CD4-positive, alpha-beta T cell treated with Interleukin-15 for 4 hours (primary cell): ENCODE measurements at regions not wholly inside any gene's neighbourhood (a gene's known extent, or its start where the extent isn't known, plus 50 kb on each side); places are given as distances from the start of the nearest gene placed in this dataset.
A peak's percentile ranks its signal among the peaks of the same experiment; 100 is the strongest.

Experiments
- DNase-seq: peaks from one replicate; pipeline ENCODE4 v3.0.0-alpha.2; 2020; ENCODE audit warnings: low spot score

DNA sequence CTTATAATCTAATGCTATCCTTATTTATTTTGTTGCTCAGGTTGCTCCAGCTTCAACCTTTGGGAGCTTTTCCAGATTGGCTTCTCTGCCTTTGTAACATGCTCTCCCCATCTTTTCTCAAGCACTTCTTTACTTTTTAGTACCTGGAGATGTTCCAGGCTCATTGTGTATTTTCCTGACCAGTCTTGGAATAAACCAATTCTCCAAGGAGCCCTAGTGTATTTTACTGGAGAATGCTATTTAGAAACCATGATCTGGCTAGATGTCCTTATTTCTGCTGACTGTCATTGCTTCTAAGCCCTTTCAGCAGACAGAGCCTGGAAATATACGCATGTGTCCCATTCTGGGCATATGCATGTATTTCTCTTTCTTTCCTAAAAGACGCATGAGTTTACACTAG is 95.7 kb downstream of the EMX2 start:
- DNase-seq: no peak

DNA sequence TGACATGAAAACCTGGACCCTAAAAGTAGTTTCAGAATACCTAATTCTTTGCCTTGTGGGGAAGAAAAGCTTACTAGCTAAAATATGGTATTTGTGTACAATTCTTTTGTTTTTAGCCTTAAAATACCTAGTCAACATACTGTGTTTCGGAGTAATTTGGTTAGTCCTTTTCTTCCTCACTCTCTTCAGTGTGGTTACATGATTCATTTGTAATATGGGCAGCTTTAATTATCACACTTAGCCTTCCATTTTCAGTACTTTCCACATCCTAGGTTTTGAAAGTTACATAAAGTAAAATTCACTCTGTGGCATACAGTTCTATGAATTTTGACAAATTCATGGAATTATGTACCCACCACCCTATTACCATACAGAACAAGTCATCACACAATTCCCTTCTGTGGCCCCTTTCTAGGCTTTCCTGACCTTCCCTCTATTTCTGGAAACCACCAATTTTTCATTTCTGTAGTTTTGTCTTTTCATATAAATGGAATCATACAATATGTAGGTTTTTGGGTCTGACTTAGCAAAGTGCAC is 96.2 kb downstream of the EMX2 start:
- no peak for DNase-seq

DNA sequence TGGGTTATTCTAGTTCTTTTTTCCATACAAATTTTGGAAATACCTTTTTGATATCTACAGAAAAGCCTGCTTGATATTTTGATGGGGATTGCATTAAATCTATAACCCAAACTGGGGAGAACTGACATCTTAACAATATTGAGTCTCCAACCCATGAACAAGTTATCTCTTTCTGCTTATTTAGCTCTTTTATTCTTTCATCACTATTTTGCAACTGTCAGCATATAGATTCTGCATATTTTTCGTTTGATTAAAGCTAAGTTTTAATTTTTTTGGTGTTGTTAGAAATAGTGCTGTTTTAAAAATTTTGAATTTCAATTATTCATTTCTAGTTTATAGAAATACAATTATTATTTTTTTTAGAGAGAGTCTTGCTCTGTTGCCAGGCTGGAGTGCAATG is 97.9 kb downstream of the EMX2 start:
- no peak for DNase-seq

DNA sequence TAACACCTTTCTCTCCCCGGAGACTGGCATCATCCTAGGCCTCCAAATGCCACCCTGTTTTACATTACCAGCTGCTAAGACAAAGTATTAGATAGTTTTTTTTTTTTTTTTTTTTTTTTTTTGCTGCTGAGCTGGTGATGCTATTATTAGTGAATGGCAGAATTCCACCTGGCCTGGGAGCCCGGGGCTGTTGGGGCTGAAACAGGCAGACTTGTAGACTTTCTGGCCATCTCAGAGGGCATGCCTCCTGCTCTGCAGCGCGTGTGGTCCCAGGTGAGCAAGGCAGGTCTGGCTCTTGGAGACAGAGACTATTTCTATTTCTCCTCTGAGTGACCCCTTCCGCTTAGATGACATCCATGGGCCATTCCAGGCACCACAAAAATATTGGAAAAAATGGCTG is 104.2 kb downstream of the EMX2 start:
- no peak for DNase-seq

DNA sequence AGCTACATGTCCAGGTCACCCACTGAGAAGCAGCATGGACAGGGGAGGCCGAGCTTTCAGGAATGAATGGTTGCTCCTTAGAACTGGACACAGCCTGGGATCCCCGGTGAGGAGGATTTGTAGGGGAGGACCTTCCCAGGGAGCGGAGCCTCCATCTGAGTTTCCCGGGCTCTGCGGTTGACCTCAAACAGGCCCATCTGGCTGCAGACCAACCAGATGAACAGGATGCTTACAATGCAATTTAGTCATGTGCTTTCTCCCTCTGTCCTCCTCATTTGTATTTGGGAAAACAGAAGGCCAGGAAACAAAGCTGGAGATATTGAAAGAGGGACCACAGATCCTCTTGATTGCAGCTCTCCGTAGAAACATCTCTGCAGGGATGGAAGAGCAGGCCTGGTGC is 104.8 kb downstream of the EMX2 start:
- DNase-seq: no peak

DNA sequence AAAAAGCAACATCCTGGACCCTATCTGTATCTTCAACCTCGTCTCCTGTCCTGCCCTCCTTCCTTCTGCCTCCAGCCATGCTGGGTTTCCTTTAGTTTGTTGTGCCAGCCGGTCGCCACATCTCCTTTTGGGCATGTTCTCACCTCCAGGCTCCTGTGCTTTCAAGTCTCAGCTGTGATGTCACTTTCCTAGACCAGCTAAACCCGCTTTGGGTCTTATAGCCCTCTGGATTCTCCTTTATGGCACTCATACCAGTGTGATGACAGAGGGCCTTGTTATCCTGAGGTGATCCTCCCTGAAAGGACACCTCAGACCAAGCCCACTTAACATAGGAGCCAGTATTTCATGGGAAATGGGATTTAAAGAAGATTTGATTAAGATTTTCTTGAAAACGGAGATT is 108.6 kb downstream of the EMX2 start:
- DNase-seq: no peak

DNA sequence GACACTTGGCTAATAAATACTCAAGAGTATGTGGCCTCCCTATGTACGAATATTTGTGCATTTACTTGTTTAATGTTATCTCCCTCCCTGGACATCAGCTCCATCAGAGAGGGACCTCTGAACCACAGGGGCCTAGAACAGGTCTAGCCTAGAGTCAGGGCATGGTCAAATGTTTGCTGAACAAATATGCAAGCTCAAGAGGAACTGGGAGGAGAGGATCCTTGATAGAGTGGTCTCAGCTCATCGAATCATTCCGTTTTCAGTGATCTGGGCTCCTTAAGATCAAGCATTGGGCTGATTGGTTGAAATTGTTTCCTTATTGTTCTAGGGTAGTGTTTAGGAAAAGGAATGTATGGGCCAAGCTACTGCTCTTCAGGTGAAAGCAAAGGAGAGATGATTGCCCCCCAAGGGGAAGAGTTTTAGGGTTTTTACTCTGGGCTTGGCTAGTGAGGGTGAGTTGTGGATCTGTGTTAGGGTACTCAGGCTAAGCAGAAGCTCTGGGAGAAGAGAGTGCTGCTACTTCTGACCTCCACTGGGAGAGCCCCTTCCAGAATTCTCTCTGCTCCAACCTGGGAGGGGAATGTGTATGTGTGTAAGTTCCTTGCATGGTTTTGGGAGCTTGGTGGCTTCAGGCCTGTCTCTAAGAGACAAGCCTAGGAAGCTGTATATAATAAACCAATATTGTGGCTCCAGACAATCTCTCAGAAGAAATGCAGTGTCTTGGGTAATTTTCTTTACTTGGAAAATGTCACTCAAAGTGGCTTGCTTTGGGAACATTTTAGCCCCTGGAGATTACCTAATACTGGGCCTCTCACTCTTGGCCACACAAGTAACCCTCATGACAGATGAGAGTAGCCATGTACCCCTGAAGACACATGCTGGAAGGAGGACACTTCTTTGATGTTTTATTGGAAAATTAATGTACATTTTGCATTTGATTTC is 110.0 kb downstream of the EMX2 start:
- DNase-seq: no peak

DNA sequence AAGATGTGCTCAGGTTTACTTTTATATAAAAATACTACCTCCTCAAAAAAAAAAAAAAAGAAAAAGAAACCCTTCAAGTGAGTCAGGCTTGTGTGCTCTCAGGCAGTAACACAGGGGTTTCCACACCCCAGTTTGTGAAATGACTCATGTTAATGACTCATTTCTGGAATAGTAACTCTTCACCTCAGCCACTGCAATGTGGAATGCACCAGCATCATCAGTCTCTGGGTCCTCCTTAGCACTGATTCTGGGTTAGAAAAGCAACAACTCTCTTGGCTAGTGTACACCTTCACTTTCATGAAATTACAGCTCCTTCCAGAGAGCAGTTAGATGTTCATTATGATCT is 110.6 kb downstream of the EMX2 start:
- DNase-seq: peak; percentile 5

DNA sequence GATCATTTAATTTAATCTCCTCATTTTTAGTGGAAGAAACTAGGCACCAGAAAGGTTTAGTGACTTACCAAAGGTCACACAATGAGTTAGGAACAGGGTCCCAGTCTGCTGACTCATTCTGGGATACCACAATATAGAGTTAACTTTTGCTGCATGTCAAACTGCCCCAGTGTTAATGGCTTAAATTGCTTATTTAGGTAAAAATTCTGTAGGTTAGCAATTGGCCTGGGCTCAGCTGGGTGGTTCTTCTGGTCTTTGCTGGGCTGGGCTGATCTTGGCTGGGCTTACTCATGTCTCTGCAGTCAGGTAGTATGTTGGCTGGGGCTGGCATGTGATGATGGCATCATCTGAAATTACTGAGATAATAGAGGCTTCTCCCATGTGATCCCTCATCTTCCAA is 111.6 kb downstream of the EMX2 start:
- DNase-seq: no peak

DNA sequence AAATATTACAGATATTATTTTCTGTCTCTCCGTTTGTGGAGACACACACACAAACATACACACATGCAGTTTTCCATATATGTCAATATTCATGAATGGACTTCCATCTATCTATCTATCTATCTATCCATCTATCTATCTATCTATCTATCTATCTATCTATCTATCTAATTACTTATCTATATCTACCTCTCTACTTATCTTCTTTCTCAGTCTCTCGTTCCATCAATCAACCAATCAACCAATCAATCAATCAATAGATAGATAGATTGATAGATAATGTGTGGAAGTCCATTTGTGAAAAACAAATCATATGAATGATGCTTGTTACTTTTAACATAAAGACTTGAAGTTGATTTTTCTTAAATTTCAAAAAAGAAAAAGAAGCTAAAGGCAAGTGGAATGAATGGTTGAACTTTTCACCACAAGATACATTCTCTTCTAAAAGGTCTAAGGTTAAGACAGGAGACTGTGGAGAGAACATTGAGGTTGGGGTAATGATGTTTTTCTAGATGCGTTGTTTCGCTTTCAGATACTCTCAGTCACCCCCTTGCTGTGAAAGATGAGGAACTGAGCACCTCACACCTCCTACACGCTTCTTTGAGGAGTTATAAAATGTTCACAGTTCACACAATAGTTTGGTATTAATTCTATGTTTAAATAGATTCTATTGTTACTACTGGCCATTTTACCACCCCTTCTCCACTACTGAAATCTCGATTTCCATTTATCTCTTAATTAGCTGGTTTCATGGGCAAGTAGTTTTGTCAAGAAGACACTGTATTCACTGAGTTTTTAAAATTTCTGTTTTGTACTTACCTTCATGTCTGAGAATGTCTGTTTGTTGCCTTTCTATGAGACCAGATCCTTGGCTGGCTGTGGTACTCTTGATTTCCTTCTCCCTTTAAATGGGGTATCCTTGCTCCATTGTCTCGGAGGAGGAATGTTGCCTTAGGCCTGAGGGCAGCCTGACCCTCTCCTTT is 114.1 kb downstream of the EMX2 start:
- no peak for DNase-seq

DNA sequence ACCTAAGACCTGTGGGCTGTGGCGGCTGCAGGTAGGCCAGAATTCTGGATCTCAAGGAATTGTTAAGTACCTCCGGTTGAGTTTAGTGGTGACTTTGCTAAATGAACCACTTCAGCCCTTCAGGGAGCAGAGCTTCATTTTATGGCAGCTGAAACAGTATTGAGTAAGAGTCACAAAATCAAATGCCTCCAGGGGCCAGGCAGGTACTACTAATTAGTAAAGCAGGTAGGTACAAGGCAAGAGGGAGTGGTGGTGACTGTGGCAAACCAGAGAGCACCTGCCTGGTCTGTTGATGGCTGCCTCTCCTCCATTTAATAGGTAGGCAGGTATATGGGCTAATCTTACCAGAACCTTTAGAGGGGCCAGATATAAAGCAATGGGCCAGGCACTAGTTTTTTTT is 118.8 kb downstream of the EMX2 start:
- DNase-seq: no peak

DNA sequence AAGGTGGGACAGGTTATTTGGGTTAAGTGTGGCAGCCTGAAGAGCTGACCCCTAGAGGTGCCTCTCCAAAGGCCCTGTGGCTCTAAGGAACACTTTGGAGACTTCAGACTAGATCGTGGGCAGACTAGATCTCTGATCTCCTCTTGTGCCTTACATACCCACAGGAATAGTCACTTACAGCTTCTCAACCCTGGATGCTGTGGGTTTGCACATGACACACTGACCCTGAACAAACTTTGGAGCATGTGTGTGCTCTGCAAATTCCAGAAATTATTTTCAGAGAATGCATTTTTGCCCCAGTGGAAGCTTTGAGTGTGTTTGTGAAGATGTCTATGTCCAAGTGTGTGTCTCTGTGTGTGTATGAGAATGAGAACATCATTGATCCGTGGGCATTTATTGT is 119.6 kb downstream of the EMX2 start:
- no peak for DNase-seq

DNA sequence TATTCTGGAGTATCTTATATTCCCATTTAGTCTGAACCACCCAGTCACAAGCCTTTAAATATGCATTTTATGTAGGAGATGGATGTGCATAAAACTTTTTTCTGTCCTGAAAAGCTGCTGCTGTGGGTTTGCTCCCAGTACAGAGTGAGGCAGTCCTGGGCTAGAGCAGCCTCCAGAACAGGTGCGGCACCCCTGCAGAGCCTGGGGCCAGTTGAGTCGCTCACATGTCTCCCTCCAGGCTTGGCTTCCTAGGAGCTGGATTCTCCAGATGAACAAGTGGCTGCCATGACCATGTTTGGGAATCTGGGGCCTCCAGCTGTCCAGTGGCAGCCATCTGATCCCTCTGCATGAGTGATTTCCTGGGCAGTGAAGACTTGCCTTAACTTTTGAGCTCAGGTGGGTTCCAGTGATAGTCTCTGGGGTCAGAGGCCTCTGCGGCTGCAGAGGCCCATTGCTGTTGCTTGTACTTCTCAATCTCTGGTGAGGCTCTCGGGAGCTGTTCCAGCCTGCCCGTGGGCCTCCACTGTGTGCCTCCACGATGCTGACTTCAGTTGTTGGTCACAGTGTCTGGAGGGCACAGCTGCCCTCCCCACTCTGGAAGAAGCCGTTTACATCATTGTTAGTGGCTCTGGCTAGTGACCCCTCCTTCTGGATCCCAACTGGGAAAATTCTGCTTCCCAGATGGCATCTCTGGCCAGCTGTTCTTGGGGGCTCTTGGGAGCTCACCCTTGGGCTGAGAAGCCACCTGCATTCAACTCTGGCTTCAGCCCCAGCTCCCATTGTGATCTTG is 120.4 kb downstream of the EMX2 start:
- no peak for DNase-seq

DNA sequence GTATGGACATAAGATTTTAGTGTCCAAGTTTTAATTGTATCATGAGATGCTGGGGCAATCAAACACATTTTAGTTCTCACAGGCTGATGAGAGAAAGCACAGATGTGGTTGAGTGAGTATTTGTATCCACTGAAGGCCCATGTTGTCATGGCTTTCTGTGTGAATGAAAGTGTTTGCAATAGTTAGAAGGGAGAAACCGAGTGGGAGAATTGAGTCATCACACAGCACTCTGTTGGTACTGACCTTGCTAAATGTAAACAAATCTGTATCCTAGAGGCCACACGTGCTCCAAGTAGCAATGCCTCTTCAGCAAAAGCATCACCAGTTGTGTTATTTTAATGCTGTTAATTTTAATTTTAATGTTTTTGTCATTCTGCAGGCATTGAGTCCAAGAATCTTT is 121.2 kb downstream of the EMX2 start:
- no peak for DNase-seq

DNA sequence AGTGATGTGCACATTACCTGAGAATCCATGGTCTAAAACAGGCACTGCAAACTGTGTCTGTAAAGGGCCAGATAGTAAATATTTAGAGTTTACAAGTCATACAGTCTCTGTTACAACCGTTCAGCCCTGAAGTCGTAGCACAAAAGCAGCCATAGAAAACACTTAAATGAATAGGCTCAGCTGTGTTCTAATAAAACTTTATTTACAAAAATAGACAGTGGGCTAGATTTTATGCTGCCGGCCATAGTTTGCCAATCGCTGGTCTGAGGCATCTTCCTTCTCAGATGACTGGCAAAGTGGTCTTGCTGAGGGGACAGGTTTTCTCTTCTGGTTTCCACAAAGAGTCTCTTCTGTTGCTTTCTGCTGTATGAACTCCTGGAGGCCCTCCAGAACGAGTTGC is 121.7 kb downstream of the EMX2 start:
- DNase-seq: no peak

DNA sequence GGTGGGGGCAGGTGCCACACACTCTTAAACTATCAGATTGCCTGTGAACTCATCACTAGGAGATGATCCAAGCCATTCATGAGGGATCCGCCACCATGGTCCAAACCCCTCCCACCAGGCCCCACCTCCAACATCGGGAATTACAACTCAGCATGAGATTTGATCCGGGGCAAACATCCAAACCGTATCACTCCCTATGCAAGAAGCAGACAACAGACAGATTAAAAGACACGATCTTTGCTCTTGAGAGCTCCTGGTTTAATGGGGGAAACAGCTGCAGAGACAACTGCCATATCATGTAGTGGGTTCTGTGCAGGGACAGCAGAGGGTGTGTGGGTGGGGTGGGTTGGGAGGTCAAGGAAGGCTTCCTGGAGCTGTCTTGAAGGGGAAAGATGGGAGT is 123.6 kb downstream of the EMX2 start:
- no peak for DNase-seq

DNA sequence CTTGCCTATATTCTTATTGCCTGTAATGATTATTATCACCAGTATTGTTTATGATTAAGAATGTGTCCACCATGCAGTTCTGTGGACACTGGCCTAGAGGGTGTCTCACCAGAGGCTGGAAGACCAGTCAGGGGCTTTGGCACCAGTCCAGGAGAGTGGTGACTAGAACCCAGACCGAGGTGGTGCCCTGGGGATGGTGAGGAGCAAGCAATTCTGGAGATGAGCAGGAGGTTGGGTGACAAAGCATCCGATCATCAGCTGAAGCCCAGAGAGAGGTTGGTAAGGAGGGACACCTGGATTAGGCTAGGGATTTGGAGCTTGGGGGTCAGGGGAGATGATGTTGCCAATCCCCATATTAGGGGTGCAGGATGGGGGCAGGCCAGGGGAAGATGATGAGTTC is 124.4 kb downstream of the EMX2 start:
- DNase-seq: no peak

DNA sequence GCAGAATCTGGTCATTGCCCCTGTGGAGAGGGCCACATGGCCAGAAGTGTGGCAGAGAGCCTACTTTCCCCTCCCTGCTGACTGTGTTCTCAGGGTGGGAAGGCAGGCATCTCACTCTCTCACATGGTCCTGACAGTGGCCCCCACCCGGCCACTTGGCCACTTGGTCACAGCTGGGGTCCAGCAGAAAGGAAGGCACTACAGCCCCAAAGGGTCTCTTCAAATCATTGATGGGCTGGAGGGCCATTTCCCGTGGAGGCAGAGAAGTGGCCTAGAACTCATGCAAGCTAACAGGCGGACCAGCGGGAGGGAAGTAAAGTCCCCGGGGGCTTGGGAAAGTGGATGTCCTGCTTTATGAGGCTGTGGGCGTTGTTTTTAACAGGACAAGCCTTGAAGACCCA is 125.3 kb downstream of the EMX2 start:
- DNase-seq: no peak

DNA sequence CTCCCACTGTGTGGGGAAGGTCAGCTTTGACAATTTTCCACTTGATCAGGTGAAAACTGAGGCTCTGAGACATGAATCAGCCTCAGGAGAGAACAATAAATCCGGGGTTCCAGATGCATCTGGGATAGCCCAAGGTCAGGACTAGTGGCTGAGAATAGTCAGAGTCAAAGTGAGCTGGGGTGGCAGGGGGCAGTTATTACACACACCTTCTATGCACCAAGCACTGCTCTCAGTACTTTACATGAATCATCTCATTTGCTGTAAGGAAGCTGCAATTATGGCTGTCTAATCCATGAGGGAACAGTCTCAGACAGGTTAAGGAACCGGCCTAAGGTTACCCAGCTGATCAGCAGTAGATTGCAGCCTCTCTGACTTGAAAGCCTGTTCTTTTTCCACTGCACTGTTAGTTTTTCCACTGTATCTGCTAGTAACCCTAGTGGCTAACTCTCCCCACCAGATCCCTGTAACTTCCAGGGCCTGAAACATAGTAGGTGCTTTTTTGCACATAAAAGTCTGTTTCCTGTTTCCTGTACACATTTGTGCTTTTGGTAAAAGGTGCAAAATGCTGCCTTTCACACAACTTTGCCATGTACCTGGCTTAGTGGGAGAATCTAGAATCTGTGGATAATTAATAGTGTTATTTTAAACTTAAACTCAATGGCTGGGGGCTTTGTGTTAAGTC is 125.9 kb downstream of the EMX2 start:
- no peak for DNase-seq

DNA sequence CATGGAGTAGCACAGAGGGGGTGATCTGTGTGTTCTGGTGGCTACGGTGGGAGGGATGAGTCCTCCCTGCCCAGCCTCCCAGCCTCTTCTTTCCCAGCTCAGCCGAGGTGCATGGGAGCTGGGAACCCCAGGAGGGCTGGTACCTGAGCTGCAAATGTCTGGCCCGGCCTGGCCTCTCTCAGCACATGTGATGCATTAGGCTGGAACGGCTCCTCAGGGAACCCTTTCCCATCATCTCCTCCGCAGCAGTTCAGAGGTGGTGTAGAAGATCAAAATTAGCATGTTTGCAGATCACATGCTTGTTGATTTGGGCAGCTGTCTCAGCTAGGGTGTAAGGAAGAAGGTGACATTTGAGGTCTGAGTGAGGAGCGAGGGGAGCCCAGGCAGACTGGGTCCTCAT is 126.6 kb downstream of the EMX2 start:
- no peak for DNase-seq

DNA sequence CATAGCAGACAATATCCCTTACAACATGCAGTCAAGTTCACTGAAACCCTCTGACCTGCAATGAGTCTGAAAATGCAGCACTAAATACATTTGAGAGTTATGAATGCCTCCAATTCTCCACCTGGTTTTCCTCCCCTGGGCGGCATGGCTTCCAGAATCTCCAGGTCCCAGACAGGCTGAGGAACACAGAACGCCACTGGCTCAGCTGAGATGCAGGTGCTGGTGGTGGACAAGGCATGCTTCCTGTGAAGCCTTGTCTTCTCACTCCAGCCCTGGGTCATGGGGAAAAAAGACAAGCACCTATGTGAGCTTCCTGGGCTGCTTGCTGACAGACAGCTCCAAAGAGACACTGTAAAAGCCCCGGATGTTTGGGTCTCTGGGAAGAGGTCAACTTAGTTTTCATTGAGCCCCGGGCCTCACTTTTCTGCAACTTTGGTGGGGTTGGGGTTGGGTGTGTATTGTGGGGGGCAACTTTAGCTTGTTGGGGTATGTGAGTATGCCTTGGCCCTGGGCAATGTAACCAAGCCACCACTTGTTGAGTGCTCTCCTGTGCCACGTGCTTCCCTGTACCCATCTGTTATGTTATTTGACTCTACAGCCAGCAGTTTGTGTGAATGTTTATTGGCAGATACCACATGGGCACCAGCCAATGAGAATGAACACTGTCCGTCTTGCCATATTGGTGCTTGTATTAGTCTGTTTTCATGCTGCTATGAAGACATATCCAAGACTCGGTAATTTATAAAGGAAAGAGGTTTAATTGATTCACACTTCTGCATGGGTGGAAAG is 127.8 kb downstream of the EMX2 start:
- DNase-seq: no peak
